Esophagus squamous epithelium (tissue), 5 donors: ENCODE measurements at regions not wholly inside any gene's neighbourhood (a gene's known extent, or its start where the extent isn't known, plus 50 kb on each side); places are given as distances from the start of the nearest gene placed in this dataset.

Experiments
- DNase-seq: peaks from one replicate; lab custom pipeline; 2025; lab: John Stamatoyannopoulos, UW
- H3K27ac ChIP-seq, 4 donors: fragments of 200-600 bp; sonication (generic); one replicate each; pipeline ENCODE4 v1.5.1; 2016 to 2019; ENCODE audit warnings: mild to moderate bottlenecking in 1 of 4
- H3K27me3 ChIP-seq, 4 donors: fragments of 200-600 bp; sonication (generic); 1 replicate in 3 of 4; 2 replicates in 1 of 4; pipeline versions ENCODE4 v1.5.1 to v1.6.0; 2017 to 2021; ENCODE audit warnings: antibody characterized with exemption in 1 of 4
- H3K36me3 ChIP-seq, 3 donors: fragments of 200-600 bp; sonication (generic); one replicate each; pipeline ENCODE4 v1.5.1; 2016 to 2019
- H3K4me1 ChIP-seq, 3 donors: fragments of 200-600 bp; sonication (generic); one replicate each; pipeline ENCODE4 v1.5.1; 2017 to 2019
- H3K4me3 ChIP-seq, 4 donors: fragments of 200-600 bp; sonication (generic); 1 replicate in 3 of 4; 2 replicates in 1 of 4; pipeline ENCODE4 v1.5.1; 2016 to 2019; ENCODE audit warnings: mild to moderate bottlenecking in 2 of 4, moderate library complexity in 1 of 4
- H3K9me3 ChIP-seq, 3 donors: fragments of 200-600 bp; sonication (generic); one replicate each; pipeline ENCODE4 v1.5.1; 2016 to 2019
- CTCF ChIP-seq, 6 experiments: fragments of 450-650 bp in 4 of 6; fragments of 200-600 bp in 2 of 6; sonication (generic) in 2 of 6; IDR thresholded peaks; one replicate each; pipeline ENCODE4 v1.5.1; 2016 to 2019; ENCODE audit warnings: antibody characterized with exemption in 6 of 6, mild to moderate bottlenecking in 4 of 6, moderate library complexity in 4 of 6
- POLR2A ChIP-seq, 4 donors: fragments of 450-650 bp; IDR thresholded peaks; one replicate each; pipeline ENCODE4 v1.6.1; 2017; ENCODE audit warnings: antibody characterized with exemption in 4 of 4, mild to moderate bottlenecking in 4 of 4, moderate library complexity in 3 of 4
- WGBS, 2 donors: methylation state at CpG; one replicate each; pipeline ENCODE4 v1.1.5; 2018; 5-methylcytosine and 5-hydroxymethylcytosine counted together
- intact Hi-C: fragments of 100-400 bp; cut with DNase I; formaldehyde crosslinking; loops from one replicate; pipeline ENCODE4 v1.15.0; 2022
- donor health status: DM: yes; HTN: yes; CAD: no.

- Histone ChIP-seq H3K4me3 (no peak overlapping the region), H3K36me3 (no peaks in the 10 kb centered on the region), H3K27me3 (no peaks in the 10 kb centered on the region), H3K9me3 (no peaks in the 10 kb centered on the region), H3K4me1 (peaks cover 0 to 10% (median 0%) of the 10 kb centered on the region in 3 donors), H3K27ac (no peak overlapping the region)
- TF ChIP-seq CTCF (IDR thresholded peaks at IDR 0.05): no peak
- TF ChIP-seq POLR2A (IDR thresholded peaks at IDR 0.05): no peak
- intact Hi-C loops: no loop called here
- no peak for DNase-seq
Observed at GRCh38 chr18:29161429-29161828, 984.5 kb upstream of the CDH2 start.

- 14% methylated on average over 2 of the region's 2 CpGs for WGBS, 2 donors
- TF ChIP-seq CTCF (IDR thresholded peaks at IDR 0.05) (no peak), POLR2A (IDR thresholded peaks at IDR 0.05) (no peak)
- intact Hi-C loops: no loop called here
- Histone ChIP-seq H3K4me3 (no peak overlapping the region), H3K36me3 (no peaks in the 10 kb centered on the region), H3K9me3 (no peaks in the 10 kb centered on the region), H3K27ac (no peak overlapping the region), H3K4me1 (peaks cover 0 to 15% (median 0%) of the 10 kb centered on the region in 3 donors), H3K27me3 (no peaks in the 10 kb centered on the region)
- DNase-seq: no peak
Observed at GRCh38 chr18:29160170-29160569, 983.2 kb upstream of the CDH2 start.

GRCh38 chr18:29157905-29158304 lies 981.0 kb upstream of the CDH2 start:
- no peak for TF ChIP-seq POLR2A (IDR thresholded peaks at IDR 0.05)
- TF ChIP-seq CTCF (IDR thresholded peaks at IDR 0.05): no peak
- Histone ChIP-seq H3K36me3 (no peaks in the 10 kb centered on the region), H3K4me1 (peaks cover 0 to 15% (median 0%) of the 10 kb centered on the region in 3 donors), H3K9me3 (no peaks in the 10 kb centered on the region), H3K27ac (no peak overlapping the region), H3K27me3 (no peaks in the 10 kb centered on the region), H3K4me3 (no peak overlapping the region)
- intact Hi-C loops: no loop called here
- 81 to 84% methylated on average over 4 of the region's 4 CpGs for WGBS, 2 donors
- no peak for DNase-seq

GRCh38 chr18:29157057-29157780 lies 980.3 kb upstream of the CDH2 start:
- Histone ChIP-seq H3K9me3 (no peaks in the 10 kb centered on the region), H3K27me3 (no peaks in the 10 kb centered on the region), H3K27ac (no peak overlapping the region), H3K36me3 (no peaks in the 10 kb centered on the region), H3K4me1 (peaks cover 0 to 15% (median 0%) of the 10 kb centered on the region in 3 donors), H3K4me3 (no peak overlapping the region)
- DNase-seq: no peak
- intact Hi-C loops: no loop called here
- TF ChIP-seq CTCF (IDR thresholded peaks at IDR 0.05) (no peak), POLR2A (IDR thresholded peaks at IDR 0.05) (no peak)
- WGBS, 2 donors: 44 to 47% methylated on average over 3 of the region's 3 CpGs

- H3K27ac ChIP-seq: no peak overlapping the region
- no peak for DNase-seq
- TF ChIP-seq CTCF (IDR thresholded peaks at IDR 0.05) (no peak), POLR2A (IDR thresholded peaks at IDR 0.05) (no peak)
- H3K9me3 ChIP-seq: no peaks in the 10 kb centered on the region
- no peak overlapping the region for H3K4me3 ChIP-seq
- peaks cover 0 to 15% (median 0%) of the 10 kb centered on the region in 3 donors for H3K4me1 ChIP-seq
- no peaks in the 10 kb centered on the region for H3K36me3 ChIP-seq
- intact Hi-C loops: no loop called here
- WGBS, 2 donors: 48 to 51% methylated on average over 4 of the region's 4 CpGs
- no peaks in the 10 kb centered on the region for H3K27me3 ChIP-seq
Observed at GRCh38 chr18:29156531-29156930, 979.6 kb upstream of the CDH2 start.
